ENCODE measurements at regions not wholly inside any gene's neighbourhood (a gene's known extent, or its start where the extent isn't known, plus 50 kb on each side); places are given as distances from the start of the nearest gene placed in this dataset.
A peak's percentile ranks its signal among the peaks of the same experiment; 100 is the strongest.
"Not testable (repeated sequence)": the region's sequence is repeated elsewhere in the genome, so short reads cannot be mapped to it uniquely, and the experiment has no call there.

GRCh38 chr16:16590654-16591318 is 211.8 kb downstream of the NPIPA7 start:
- H2AFZ ChIP-seq (ENCODE audit: low read depth, low read length); DNase-seq (ENCODE audit: low read depth); H3K4me2 ChIP-seq (ENCODE audit: low read length); H3K27ac Mint-ChIP-seq (ENCODE audit: unreplicated experiment); H3K4me1 Mint-ChIP-seq (ENCODE audit: low read depth, unreplicated experiment); H3K36me3 Mint-ChIP-seq (ENCODE audit: low read depth, unreplicated experiment); H3K9me3 Mint-ChIP-seq (ENCODE audit: unreplicated experiment); H3K27me3 Mint-ChIP-seq (ENCODE audit: low read depth, unreplicated experiment); H3K9me3 ChIP-seq (ENCODE audit: insufficient read depth, low read depth, low read length); H4K20me1 ChIP-seq (ENCODE audit: insufficient read depth, low read length); H3K4me3 ChIP-seq (ENCODE audit: insufficient read depth, low read depth, low read length); H3K4me3 Mint-ChIP-seq (ENCODE audit: unreplicated experiment); FAIRE-seq; H3K79me2 ChIP-seq (ENCODE audit: insufficient read depth, low read length); H3K36me3 ChIP-seq (ENCODE audit: insufficient read depth, low read length); H3K27me3 ChIP-seq (ENCODE audit: insufficient read depth, low read length); H3K27ac ChIP-seq (ENCODE audit: low read depth, low read length); H3K9ac ChIP-seq (ENCODE audit: low read length); H3K4me1 ChIP-seq (ENCODE audit: insufficient read depth, low read length): not testable (repeated sequence)

- not testable (repeated sequence) for H2AFZ ChIP-seq (ENCODE audit: low read depth, low read length); H3K79me2 ChIP-seq (ENCODE audit: insufficient read depth, low read length); H3K36me3 Mint-ChIP-seq (ENCODE audit: low read depth, unreplicated experiment); H3K9ac ChIP-seq (ENCODE audit: low read length); H3K9me3 ChIP-seq (ENCODE audit: insufficient read depth, low read depth, low read length); H3K27me3 ChIP-seq (ENCODE audit: insufficient read depth, low read length); H3K9me3 Mint-ChIP-seq (ENCODE audit: unreplicated experiment); H3K27ac Mint-ChIP-seq (ENCODE audit: unreplicated experiment); DNase-seq (ENCODE audit: low read depth); H3K4me1 Mint-ChIP-seq (ENCODE audit: low read depth, unreplicated experiment); H3K27ac ChIP-seq (ENCODE audit: low read depth, low read length); H4K20me1 ChIP-seq (ENCODE audit: insufficient read depth, low read length); H3K36me3 ChIP-seq (ENCODE audit: insufficient read depth, low read length); H3K4me3 ChIP-seq (ENCODE audit: insufficient read depth, low read depth, low read length); H3K27me3 Mint-ChIP-seq (ENCODE audit: low read depth, unreplicated experiment); H3K4me1 ChIP-seq (ENCODE audit: insufficient read depth, low read length); H3K4me2 ChIP-seq (ENCODE audit: low read length); FAIRE-seq
- TF ChIP-seq CTCF (IDR thresholded peaks at IDR 0.05; ENCODE audit: insufficient read depth, low read depth, low read length) = peak; percentile 34
- H3K4me3 Mint-ChIP-seq (ENCODE audit: unreplicated experiment) = peak overlapping the region; percentile 62
Measured at GRCh38 chr16:16593156-16593863, 214.4 kb downstream of the NPIPA7 start.

- H3K4me3 Mint-ChIP-seq (ENCODE audit: unreplicated experiment); H3K4me1 Mint-ChIP-seq (ENCODE audit: low read depth, unreplicated experiment); H3K36me3 Mint-ChIP-seq (ENCODE audit: low read depth, unreplicated experiment); H3K9ac ChIP-seq (ENCODE audit: low read length); FAIRE-seq; H4K20me1 ChIP-seq (ENCODE audit: insufficient read depth, low read length); H2AFZ ChIP-seq (ENCODE audit: low read depth, low read length); H3K4me3 ChIP-seq (ENCODE audit: insufficient read depth, low read depth, low read length); H3K27ac Mint-ChIP-seq (ENCODE audit: unreplicated experiment); H3K4me2 ChIP-seq (ENCODE audit: low read length); H3K4me1 ChIP-seq (ENCODE audit: insufficient read depth, low read length); H3K9me3 ChIP-seq (ENCODE audit: insufficient read depth, low read depth, low read length); H3K27me3 ChIP-seq (ENCODE audit: insufficient read depth, low read length); H3K9me3 Mint-ChIP-seq (ENCODE audit: unreplicated experiment); H3K27me3 Mint-ChIP-seq (ENCODE audit: low read depth, unreplicated experiment); H3K27ac ChIP-seq (ENCODE audit: low read depth, low read length); H3K36me3 ChIP-seq (ENCODE audit: insufficient read depth, low read length); H3K79me2 ChIP-seq (ENCODE audit: insufficient read depth, low read length); DNase-seq (ENCODE audit: low read depth): not testable (repeated sequence)
Measured at GRCh38 chr16:16595029-16595718, 216.2 kb downstream of the NPIPA7 start.

- not testable (repeated sequence) for H3K36me3 Mint-ChIP-seq (ENCODE audit: low read depth, unreplicated experiment); FAIRE-seq
Measured at GRCh38 chr16:16601239-16601638, 222.3 kb downstream of the NPIPA7 start.

GRCh38 chr16:16607401-16608082 is 228.6 kb downstream of the NPIPA7 start:
- not testable (repeated sequence) for H3K4me3 ChIP-seq (ENCODE audit: insufficient read depth, low read depth, low read length); H3K4me1 Mint-ChIP-seq (ENCODE audit: low read depth, unreplicated experiment); H3K36me3 Mint-ChIP-seq (ENCODE audit: low read depth, unreplicated experiment); H3K9me3 ChIP-seq (ENCODE audit: insufficient read depth, low read depth, low read length); H3K9ac ChIP-seq (ENCODE audit: low read length); H3K79me2 ChIP-seq (ENCODE audit: insufficient read depth, low read length); H3K27ac Mint-ChIP-seq (ENCODE audit: unreplicated experiment); H3K4me2 ChIP-seq (ENCODE audit: low read length); DNase-seq (ENCODE audit: low read depth); H3K27me3 Mint-ChIP-seq (ENCODE audit: low read depth, unreplicated experiment); FAIRE-seq; H3K36me3 ChIP-seq (ENCODE audit: insufficient read depth, low read length); H3K9me3 Mint-ChIP-seq (ENCODE audit: unreplicated experiment); H3K4me1 ChIP-seq (ENCODE audit: insufficient read depth, low read length); H3K27me3 ChIP-seq (ENCODE audit: insufficient read depth, low read length); H4K20me1 ChIP-seq (ENCODE audit: insufficient read depth, low read length); H2AFZ ChIP-seq (ENCODE audit: low read depth, low read length); H3K27ac ChIP-seq (ENCODE audit: low read depth, low read length); H3K4me3 Mint-ChIP-seq (ENCODE audit: unreplicated experiment)

More at GRCh38 chr16:16601239-16601638, 222.3 kb downstream of the NPIPA7 start:
- DNase-seq (ENCODE audit: low read depth); H3K4me3 ChIP-seq (ENCODE audit: insufficient read depth, low read depth, low read length); H3K27me3 ChIP-seq (ENCODE audit: insufficient read depth, low read length); H3K9me3 ChIP-seq (ENCODE audit: insufficient read depth, low read depth, low read length); H3K9ac ChIP-seq (ENCODE audit: low read length); H3K27ac Mint-ChIP-seq (ENCODE audit: unreplicated experiment); H3K79me2 ChIP-seq (ENCODE audit: insufficient read depth, low read length); H2AFZ ChIP-seq (ENCODE audit: low read depth, low read length); H3K4me2 ChIP-seq (ENCODE audit: low read length); H3K4me1 ChIP-seq (ENCODE audit: insufficient read depth, low read length); H4K20me1 ChIP-seq (ENCODE audit: insufficient read depth, low read length); H3K36me3 ChIP-seq (ENCODE audit: insufficient read depth, low read length); H3K4me1 Mint-ChIP-seq (ENCODE audit: low read depth, unreplicated experiment); H3K27me3 Mint-ChIP-seq (ENCODE audit: low read depth, unreplicated experiment); H3K9me3 Mint-ChIP-seq (ENCODE audit: unreplicated experiment); H3K27ac ChIP-seq (ENCODE audit: low read depth, low read length); H3K4me3 Mint-ChIP-seq (ENCODE audit: unreplicated experiment): not testable (repeated sequence)

Measured in astrocyte (in vitro differentiated cells and primary cell).